ENCODE measurements at regions not wholly inside any gene's neighbourhood (a gene's known extent, or its start where the extent isn't known, plus 50 kb on each side); places are given as distances from the start of the nearest gene placed in this dataset.

GRCh38 chr22:44628835-44629234, 73.2 kb upstream of the PRR5 start:
- DNase-seq (ENCODE audit: low read depth) = no peak
- no peak overlapping the region for H3K4me3 ChIP-seq (ENCODE audit: low read depth, low read length)
- in situ Hi-C loops (cut with HindIII; ENCODE audit: low sequenced_read_pairs) = no loop called here
- TF ChIP-seq CTCF (IDR thresholded peaks at IDR 0.05; ENCODE audit: low read depth, low read length, missing control alignments) = no peak

- no peak for TF ChIP-seq CTCF (IDR thresholded peaks at IDR 0.05; ENCODE audit: low read depth, low read length, missing control alignments)
- no peak for DNase-seq (ENCODE audit: low read depth)
- in situ Hi-C loops (cut with HindIII; ENCODE audit: low sequenced_read_pairs) = no loop called here
- H3K4me3 ChIP-seq (ENCODE audit: low read depth, low read length) = no peak overlapping the region
Measured at GRCh38 chr22:44628273-44628672, 73.7 kb upstream of the PRR5 start.

- no peak for DNase-seq (ENCODE audit: low read depth)
- no peak overlapping the region for H3K4me3 ChIP-seq (ENCODE audit: low read depth, low read length)
- in situ Hi-C loops (cut with HindIII; ENCODE audit: low sequenced_read_pairs) = no loop called here
- TF ChIP-seq CTCF (IDR thresholded peaks at IDR 0.05; ENCODE audit: low read depth, low read length, missing control alignments) = no peak
Measured at GRCh38 chr22:44627521-44628139, 74.4 kb upstream of the PRR5 start.

- peak; percentile 32 for DNase-seq (ENCODE audit: low read depth)
- TF ChIP-seq CTCF (IDR thresholded peaks at IDR 0.05; ENCODE audit: low read depth, low read length, missing control alignments) = peak; percentile 90
- in situ Hi-C loops (cut with HindIII; ENCODE audit: low sequenced_read_pairs) = no loop called here
- no peak overlapping the region for H3K4me3 ChIP-seq (ENCODE audit: low read depth, low read length)
Measured at GRCh38 chr22:44625981-44626687, 75.9 kb upstream of the PRR5 start.

- in situ Hi-C loops (cut with HindIII; ENCODE audit: low sequenced_read_pairs) = no loop called here
- no peak for TF ChIP-seq CTCF (IDR thresholded peaks at IDR 0.05; ENCODE audit: low read depth, low read length, missing control alignments)
- no peak overlapping the region for H3K4me3 ChIP-seq (ENCODE audit: low read depth, low read length)
- no peak for DNase-seq (ENCODE audit: low read depth)
Measured at GRCh38 chr22:44625421-44625760, 76.6 kb upstream of the PRR5 start.

GRCh38 chr22:44624689-44625420, 77.1 kb upstream of the PRR5 start:
- no peak for TF ChIP-seq CTCF (IDR thresholded peaks at IDR 0.05; ENCODE audit: low read depth, low read length, missing control alignments)
- no peak for DNase-seq (ENCODE audit: low read depth)
- H3K4me3 ChIP-seq (ENCODE audit: low read depth, low read length) = no peak overlapping the region
- in situ Hi-C loops (cut with HindIII; ENCODE audit: low sequenced_read_pairs) = no loop called here
